Neural progenitor cell (in vitro differentiated cells): ENCODE measurements at regions not wholly inside any gene's neighbourhood (a gene's known extent, or its start where the extent isn't known, plus 50 kb on each side); places are given as distances from the start of the nearest gene placed in this dataset.

ENCODE experiments used
- DNase-seq: peaks from one replicate; pipeline ENCODE4 v3.0.0-alpha.2; 2016; ENCODE audit warnings: low spot score
- H2AFZ ChIP-seq: fragments of 200-600 bp; sonication (generic); replicated peaks from 2 replicates; pipeline ENCODE4 v1.6.1; 2016; ENCODE audit warnings: antibody characterized with exemption
- H3F3A ChIP-seq: fragments of 200-600 bp; sonication (generic); 2 replicates; pipeline ENCODE4 v1.6.1; 2016; ENCODE audit warnings: antibody characterized with exemption, low read depth
- H3K27ac ChIP-seq: fragments of 200-600 bp; sonication (generic); 2 replicates; pipeline ENCODE4 v1.5.1; 2016; ENCODE audit warnings: mild to moderate bottlenecking
- H3K27me3 ChIP-seq: fragments of 200-600 bp; sonication (generic); 2 replicates; pipeline ENCODE4 v1.6.1; 2016; ENCODE audit warnings: mild to moderate bottlenecking, moderate library complexity
- H3K36me3 ChIP-seq: fragments of 200-600 bp; sonication (generic); 2 replicates; pipeline ENCODE4 v1.5.1; 2016
- H3K4me1 ChIP-seq: fragments of 200-600 bp; sonication (generic); 2 replicates; pipeline ENCODE4 v1.6.1; 2016; ENCODE audit warnings: mixed run types
- H3K4me2 ChIP-seq: fragments of 200-600 bp; sonication (generic); 2 replicates; pipeline ENCODE4 v1.6.1; 2016
- H3K4me3 ChIP-seq: fragments of 200-600 bp; sonication (generic); 2 replicates; pipeline ENCODE4 v1.5.1; 2016
- H3K79me2 ChIP-seq: fragments of 200-600 bp; sonication (generic); 2 replicates; pipeline ENCODE4 v1.6.1; 2016; ENCODE audit warnings: low read depth
- H3K9ac ChIP-seq: fragments of 200-600 bp; sonication (generic); 2 replicates; pipeline ENCODE4 v1.6.1; 2016
- H3K9me3 ChIP-seq: fragments of 200-600 bp; sonication (generic); 2 replicates; pipeline ENCODE4 v1.5.1; 2016; ENCODE audit warnings: low read depth
- H4K20me1 ChIP-seq: fragments of 200-600 bp; sonication (generic); 2 replicates; pipeline ENCODE4 v1.6.1; 2016; ENCODE audit warnings: low read depth
- H3K27ac Mint-ChIP-seq: 3 replicates; pipeline ENCODE4 v1.8.0; 2021; ENCODE audit warnings: mixed read lengths
- H3K27me3 Mint-ChIP-seq: 2 replicates; pipeline ENCODE4 v1.8.0; 2022; ENCODE audit warnings: low read depth, mild to moderate bottlenecking, inconsistent platforms, moderate library complexity, mixed read lengths; ENCODE audit not compliant: insufficient read depth
- H3K36me3 Mint-ChIP-seq: 3 replicates; pipeline ENCODE4 v1.8.0; 2021; ENCODE audit warnings: mixed read lengths
- H3K4me1 Mint-ChIP-seq: 3 replicates; pipeline ENCODE4 v1.8.0; 2021; ENCODE audit warnings: mixed read lengths
- H3K4me3 Mint-ChIP-seq: 3 replicates; pipeline ENCODE4 v1.8.0; 2021; ENCODE audit warnings: mild to moderate bottlenecking, moderate library complexity, mixed read lengths
- H3K9me3 Mint-ChIP-seq: 3 replicates; pipeline ENCODE4 v1.8.0; 2020; ENCODE audit warnings: mixed read lengths
- EZH2 ChIP-seq: fragments of 200-600 bp; sonication (generic); IDR thresholded peaks from 2 replicates; pipeline ENCODE4 v1.6.1; 2017; ENCODE audit warnings: antibody characterized with exemption, mild to moderate bottlenecking, moderate library complexity
- EZH2phosphoT487 ChIP-seq: fragments of 200-600 bp; sonication (generic); IDR thresholded peaks from 2 replicates; pipeline ENCODE4 v1.6.1; 2017; ENCODE audit warnings: antibody characterized with exemption
- TF ChIP-seq, protein P1 (sequence below): fragments of 200-600 bp; sonication (generic); IDR thresholded peaks from 2 replicates; pipeline ENCODE4 v1.5.1; 2017; ENCODE audit warnings: antibody characterized with exemption, mild to moderate bottlenecking

DNA sequence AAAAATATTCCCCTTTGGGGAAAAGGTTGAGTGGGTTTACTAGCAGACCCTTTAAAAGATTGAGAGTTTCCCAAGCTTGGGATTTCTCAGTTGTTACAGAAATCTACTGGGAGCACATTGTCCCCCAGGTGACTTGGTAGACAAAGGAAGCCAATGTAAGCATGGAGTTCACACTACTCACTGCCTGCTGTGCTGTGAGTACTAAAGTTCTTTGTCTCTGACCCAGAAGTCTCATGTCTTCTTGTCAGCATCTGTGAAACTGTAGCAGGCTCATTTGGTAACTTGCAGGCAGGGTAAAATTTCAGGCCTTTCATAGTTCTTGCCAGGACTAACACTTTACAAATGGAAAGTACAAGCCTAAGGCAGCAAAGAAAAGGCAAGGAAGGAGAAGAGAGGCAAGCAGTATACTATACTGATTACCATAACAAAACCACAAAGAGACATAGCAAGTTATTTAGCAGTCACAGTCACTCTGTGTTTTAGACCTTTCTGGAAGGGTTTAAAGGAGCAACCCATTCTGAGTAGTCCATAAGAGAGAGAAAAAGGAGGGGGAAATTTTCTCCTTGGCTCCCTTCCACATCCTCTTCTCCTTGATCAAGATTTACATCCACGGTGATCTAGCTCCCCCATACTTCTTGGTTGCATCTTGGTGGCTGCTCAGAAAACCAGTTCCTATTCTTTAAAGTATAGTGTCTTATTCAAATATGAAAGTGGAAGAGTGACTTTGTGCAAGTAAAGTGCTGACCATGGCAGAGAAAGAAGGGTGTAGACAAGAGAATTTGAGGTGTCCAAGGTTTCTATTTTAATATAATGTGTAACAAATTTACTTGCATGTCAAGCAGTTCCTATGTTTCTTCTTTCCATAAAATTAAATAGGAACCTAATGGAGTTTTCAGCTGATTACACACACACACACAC, 160.0 kb upstream of the PDE5A start:
- Histone ChIP-seq H3K9ac (no peak overlapping the region), H3K4me2 (no peak overlapping the region), H2AFZ (peak overlapping the region; percentile 9), H3K27me3 (no peaks in the 10 kb centered on the region), H3K4me1 (no peaks in the 10 kb centered on the region), H3K27ac (no peak overlapping the region), H4K20me1 (no peaks in the 10 kb centered on the region), H3K4me3 (no peak overlapping the region), H3K36me3 (no peaks in the 10 kb centered on the region), H3F3A (peaks cover 8% of the 10 kb centered on the region), H3K9me3 (no peaks in the 10 kb centered on the region), H3K79me2 (no peaks in the 10 kb centered on the region)
- Mint-ChIP-seq H3K4me3 (no peak overlapping the region), H3K27me3 (peaks cover 3% of the 10 kb centered on the region), H3K36me3 (peaks cover 3% of the 10 kb centered on the region), H3K4me1 (no peaks in the 10 kb centered on the region), H3K27ac (no peak overlapping the region), H3K9me3 (peaks cover 7% of the 10 kb centered on the region)
- DNase-seq: no peak
- TF ChIP-seq, protein P1, sequence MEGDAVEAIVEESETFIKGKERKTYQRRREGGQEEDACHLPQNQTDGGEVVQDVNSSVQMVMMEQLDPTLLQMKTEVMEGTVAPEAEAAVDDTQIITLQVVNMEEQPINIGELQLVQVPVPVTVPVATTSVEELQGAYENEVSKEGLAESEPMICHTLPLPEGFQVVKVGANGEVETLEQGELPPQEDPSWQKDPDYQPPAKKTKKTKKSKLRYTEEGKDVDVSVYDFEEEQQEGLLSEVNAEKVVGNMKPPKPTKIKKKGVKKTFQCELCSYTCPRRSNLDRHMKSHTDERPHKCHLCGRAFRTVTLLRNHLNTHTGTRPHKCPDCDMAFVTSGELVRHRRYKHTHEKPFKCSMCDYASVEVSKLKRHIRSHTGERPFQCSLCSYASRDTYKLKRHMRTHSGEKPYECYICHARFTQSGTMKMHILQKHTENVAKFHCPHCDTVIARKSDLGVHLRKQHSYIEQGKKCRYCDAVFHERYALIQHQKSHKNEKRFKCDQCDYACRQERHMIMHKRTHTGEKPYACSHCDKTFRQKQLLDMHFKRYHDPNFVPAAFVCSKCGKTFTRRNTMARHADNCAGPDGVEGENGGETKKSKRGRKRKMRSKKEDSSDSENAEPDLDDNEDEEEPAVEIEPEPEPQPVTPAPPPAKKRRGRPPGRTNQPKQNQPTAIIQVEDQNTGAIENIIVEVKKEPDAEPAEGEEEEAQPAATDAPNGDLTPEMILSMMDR: no peak
- TF ChIP-seq EZH2 (no peak), EZH2phosphoT487 (no peak)

DNA sequence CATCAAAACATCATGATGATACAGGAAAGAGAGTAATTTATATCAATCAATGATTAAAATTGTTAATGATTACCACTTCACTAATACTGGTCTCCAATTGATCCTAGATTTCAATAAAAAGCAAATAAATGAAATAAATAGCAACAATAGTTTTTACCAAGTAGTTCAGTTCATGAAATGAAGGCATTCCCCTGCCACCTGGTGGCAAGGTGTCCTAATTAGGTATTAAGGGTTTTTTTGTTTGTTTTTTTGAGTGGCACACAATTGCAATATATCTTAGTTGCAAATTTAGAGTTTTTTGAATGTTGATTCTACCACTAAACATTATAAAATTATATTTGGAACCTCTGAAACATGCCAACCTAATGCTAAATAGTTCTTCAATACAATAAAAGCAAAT, 157.4 kb upstream of the PDE5A start:
- Histone ChIP-seq H3F3A (peaks cover 8% of the 10 kb centered on the region), H3K4me2 (no peak overlapping the region), H3K27me3 (no peaks in the 10 kb centered on the region), H3K9ac (no peak overlapping the region), H4K20me1 (no peaks in the 10 kb centered on the region), H3K79me2 (no peaks in the 10 kb centered on the region), H3K4me3 (no peak overlapping the region), H3K4me1 (no peaks in the 10 kb centered on the region), H3K36me3 (no peaks in the 10 kb centered on the region), H3K9me3 (no peaks in the 10 kb centered on the region), H2AFZ (no peak overlapping the region), H3K27ac (no peak overlapping the region)
- H3K27me3 Mint-ChIP-seq: no peaks in the 10 kb centered on the region
- no peak for DNase-seq
- no peaks in the 10 kb centered on the region for H3K4me1 Mint-ChIP-seq
- peaks cover 3% of the 10 kb centered on the region for H3K36me3 Mint-ChIP-seq
- TF ChIP-seq, protein P1: peak; percentile 29
- no peak for TF ChIP-seq EZH2
- no peak for TF ChIP-seq EZH2phosphoT487
- H3K9me3 Mint-ChIP-seq: peaks cover 13% of the 10 kb centered on the region
- no peak overlapping the region for H3K4me3 Mint-ChIP-seq
- H3K27ac Mint-ChIP-seq: no peak overlapping the region

DNA sequence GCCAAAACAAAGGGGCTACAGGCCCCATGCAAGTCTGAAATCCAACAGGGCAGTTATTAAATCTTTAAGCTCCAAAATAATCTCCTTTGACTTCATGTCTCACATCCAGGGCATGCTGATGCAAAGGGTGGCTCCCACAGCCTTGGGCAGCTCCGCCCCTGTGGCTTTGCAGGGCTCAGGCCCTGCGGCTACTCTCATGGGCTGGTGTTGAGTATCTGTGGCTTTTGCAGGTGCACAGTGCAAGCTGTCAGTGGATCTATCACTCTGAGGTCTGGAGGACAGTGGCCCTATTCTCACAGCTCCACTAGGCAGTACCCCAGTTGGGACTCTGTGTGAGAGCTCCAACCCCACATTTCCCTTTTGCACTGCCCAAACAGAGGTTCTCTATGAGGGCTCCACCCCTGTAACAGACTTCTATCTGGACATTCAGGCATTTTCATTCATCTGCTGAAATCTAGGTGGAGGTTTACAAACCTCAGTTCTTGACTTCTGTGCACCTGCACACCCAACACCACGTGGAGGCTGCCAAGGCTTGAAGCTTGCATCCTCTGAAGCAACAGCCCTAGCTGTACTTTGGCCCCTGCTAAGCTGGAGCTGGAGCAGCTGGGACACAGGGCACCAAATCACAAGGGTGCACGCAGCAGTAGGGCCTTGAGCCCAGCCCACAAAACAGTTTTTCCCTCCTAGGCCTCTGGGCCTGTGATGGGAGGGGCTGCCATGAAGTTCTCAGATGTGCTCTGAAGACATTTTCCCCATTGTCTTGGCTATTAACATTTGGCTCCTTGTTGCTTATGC, 154.8 kb upstream of the PDE5A start:
- H2AFZ ChIP-seq: no peak overlapping the region
- no peaks in the 10 kb centered on the region for H3K27me3 ChIP-seq
- no peak for DNase-seq
- no peaks in the 10 kb centered on the region for H3K36me3 ChIP-seq
- H3F3A ChIP-seq: peaks cover 3% of the 10 kb centered on the region
- Mint-ChIP-seq H3K9me3 (peaks cover 13% of the 10 kb centered on the region), H3K36me3 (peaks cover 3% of the 10 kb centered on the region), H3K4me1 (no peaks in the 10 kb centered on the region), H3K27ac (no peak overlapping the region), H3K4me3 (no peak overlapping the region), H3K27me3 (no peaks in the 10 kb centered on the region)
- no peaks in the 10 kb centered on the region for H3K79me2 ChIP-seq
- TF ChIP-seq, protein P1: no peak
- TF ChIP-seq EZH2phosphoT487 (no peak), EZH2 (no peak)
- no peak overlapping the region for H3K27ac ChIP-seq
- H4K20me1 ChIP-seq: no peaks in the 10 kb centered on the region
- H3K4me1 ChIP-seq: no peaks in the 10 kb centered on the region
- H3K4me3 ChIP-seq: no peak overlapping the region
- no peaks in the 10 kb centered on the region for H3K9me3 ChIP-seq
- no peak overlapping the region for H3K4me2 ChIP-seq
- no peak overlapping the region for H3K9ac ChIP-seq
